ENCODE measurements at regions not wholly inside any gene's neighbourhood (a gene's known extent, or its start where the extent isn't known, plus 50 kb on each side); places are given as distances from the start of the nearest gene placed in this dataset.
A peak's percentile ranks its signal among the peaks of the same experiment; 100 is the strongest.
"Not testable (repeated sequence)": the region's sequence is repeated elsewhere in the genome, so short reads cannot be mapped to it uniquely, and the experiment has no call there.

DNA sequence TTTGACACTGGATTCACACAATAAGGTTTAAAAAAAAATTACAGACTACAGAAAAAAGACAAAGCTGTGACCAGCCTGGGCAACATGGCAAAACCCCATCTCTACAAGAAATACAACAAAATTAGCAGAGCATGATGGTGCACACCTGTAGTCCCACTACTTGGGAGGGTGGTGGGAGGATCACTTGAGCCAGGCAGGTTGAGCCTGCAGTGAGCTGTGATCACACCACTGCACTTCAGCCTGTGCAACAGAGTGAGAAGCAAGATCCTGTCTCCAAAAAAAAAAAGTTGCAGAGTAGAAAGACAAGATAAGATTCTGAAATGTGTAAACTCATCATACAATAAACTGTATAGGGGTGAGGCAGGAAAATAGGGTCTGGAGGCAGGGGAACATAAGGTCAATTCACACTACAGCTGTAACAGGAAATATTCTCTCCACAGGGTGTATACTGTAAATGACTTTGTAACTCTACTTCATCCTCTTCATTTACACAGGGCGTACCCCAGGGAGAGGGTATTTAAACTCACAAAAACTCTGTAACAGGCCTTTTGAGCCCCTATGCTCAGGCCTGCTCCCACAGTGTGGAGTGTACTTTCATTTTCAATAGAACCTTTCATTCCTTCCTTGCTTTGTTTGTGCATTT lies 112.6 kb upstream of the MAPK10 start:
- DNase-seq (ENCODE audit: low read depth in 2 of 3, low spot score in 2 of 3) = no peak

DNA sequence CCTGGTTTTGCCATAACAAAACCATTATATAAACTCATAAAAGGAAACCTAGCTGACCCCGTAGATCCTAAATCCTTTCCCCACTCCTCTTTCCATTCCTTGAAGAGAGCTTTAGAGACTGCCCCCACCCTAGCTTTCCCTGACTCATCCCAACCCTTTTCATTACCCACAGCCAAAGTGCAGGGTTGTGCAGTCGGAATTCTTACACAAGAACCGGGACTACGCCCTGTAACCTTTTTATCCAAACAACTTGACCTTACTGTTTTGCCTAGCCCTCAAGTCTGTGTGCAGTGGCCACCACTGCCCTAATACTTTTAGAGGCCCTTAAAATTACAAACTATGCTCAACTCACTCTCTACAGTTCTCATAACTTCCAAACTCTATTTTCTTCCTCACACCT lies 116.0 kb upstream of the PTPN13 start:
- DNase-seq (ENCODE audit: low read depth in 2 of 3, low spot score in 2 of 3) = not testable (repeated sequence)

DNA sequence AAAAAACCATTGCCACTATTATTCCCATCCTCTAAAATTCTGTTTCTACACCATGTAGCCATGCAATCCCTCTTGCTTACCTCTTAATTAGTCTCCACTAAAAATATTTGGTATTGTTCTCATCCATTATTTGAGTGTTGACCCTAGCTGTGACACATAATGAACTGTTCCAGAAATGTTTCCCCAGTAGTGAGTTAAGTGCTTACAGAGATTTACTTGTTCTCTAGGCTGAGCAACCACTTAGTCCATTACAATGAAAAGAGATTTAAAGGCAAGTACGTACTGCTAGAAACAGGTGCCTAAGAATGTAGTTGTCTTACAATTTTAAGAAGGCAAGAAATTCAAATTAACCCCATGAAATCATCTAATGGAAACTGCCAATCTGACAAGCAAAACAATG lies 112.7 kb upstream of the PTPN13 start:
- DNase-seq (ENCODE audit: low read depth in 2 of 3, low spot score in 2 of 3) = no peak

GRCh38 chr4:86482306-86483172 lies 111.6 kb upstream of the PTPN13 start:
- peak in 1 of 3 donors; percentile 59 for DNase-seq (ENCODE audit: low read depth in 2 of 3, low spot score in 2 of 3)

- DNase-seq (ENCODE audit: low read depth in 2 of 3, low spot score in 2 of 3) = no peak
Measured at GRCh38 chr4:86483173-86483490, 111.0 kb upstream of the PTPN13 start.

DNA sequence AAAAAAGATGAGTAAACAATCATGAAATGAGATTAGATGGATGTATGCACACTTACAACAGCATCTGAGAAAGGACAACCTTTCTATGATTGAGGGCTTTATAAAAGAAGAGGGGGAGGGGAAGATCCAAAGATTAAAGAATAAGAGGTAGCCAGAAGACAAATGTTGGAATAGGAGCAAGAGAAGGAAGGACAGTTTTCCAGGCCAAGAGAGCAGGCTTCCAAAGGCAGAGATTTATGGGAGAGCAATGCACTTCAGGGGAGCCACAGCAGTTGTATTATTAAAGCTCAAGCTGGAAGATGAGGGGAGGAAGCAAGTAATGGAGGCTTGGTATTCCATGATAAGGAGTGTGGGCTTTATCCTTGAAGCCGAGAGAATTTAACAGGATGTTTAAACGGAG lies 110.3 kb upstream of the PTPN13 start:
- no peak for DNase-seq (ENCODE audit: low read depth in 2 of 3, low spot score in 2 of 3)

- DNase-seq (ENCODE audit: low read depth in 2 of 3, low spot score in 2 of 3) = peak in 1 of 3 donors; percentile 12
Measured at GRCh38 chr4:86484241-86484640, 109.9 kb upstream of the PTPN13 start.

GRCh38 chr4:86487738-86488348 lies 106.3 kb upstream of the PTPN13 start:
- no peak for DNase-seq (ENCODE audit: low read depth in 2 of 3, low spot score in 2 of 3)

DNA sequence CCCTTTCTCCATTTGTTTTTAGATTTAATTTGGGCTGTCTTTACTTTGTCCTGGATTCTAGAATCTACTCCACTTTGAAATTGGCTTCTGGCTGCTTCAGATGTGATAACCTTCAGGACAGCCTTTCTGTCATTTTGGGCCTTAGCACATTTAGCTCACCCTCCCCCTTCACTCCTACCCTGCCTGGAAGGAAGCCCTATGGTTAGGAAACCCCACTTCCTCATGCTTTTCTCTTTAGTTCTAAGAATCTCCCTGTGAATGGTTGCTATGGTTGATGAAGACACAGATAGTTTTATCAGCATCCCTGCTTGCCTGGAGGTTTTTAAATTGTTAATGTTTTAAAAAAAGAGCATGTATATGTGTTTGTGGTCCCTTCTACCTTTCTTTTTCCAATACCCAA lies 100.7 kb upstream of the PTPN13 start:
- peak in 1 of 3 donors; percentile 31 for DNase-seq (ENCODE audit: low read depth in 2 of 3, low spot score in 2 of 3)

DNA sequence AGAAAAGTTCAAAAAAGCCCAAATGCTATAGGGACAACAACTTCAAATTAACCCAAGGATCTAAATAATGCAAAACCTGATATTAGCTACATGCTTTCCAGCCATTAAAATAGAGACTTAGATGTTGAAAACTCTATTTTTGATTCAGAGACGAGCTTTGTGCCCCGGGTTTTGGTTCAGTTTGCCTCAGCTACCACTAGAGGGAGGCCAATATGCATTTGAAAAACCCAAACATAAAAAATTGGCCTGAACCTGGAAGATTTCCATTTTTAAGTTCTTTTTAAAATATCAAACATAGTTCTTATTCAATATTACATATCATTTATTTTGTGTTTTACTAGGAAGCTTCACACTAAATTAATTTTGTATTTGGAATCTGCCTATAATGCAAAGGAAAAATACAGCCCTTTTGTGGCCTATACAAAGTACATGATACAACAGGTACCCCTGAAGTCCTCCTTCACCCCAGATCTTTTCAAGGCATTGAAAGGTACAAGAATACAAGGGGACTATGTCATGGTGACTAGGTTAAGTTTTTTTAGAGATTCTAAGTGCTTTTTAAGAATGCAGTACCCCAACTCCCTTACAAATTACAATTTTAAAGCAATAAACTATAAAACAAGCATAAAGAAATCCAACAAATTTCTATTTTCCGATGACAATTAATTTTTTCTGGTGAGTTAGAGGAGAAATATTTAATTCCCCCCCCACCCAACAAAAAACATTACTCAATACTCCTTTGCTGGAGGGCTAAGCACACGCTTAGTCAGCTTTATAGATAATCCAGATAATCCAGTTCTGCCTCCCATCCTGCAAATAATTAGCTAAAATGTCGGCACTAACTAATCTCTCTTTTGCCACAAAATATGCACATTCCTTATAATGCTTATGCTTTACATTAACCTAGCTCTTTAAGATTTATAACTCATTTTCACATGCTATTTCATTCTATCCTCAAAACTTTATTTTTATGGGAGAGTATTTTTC lies 97.7 kb upstream of the PTPN13 start:
- DNase-seq (ENCODE audit: low read depth in 2 of 3, low spot score in 2 of 3) = peak in 2 of 3 donors; percentile 35 to 60

DNA sequence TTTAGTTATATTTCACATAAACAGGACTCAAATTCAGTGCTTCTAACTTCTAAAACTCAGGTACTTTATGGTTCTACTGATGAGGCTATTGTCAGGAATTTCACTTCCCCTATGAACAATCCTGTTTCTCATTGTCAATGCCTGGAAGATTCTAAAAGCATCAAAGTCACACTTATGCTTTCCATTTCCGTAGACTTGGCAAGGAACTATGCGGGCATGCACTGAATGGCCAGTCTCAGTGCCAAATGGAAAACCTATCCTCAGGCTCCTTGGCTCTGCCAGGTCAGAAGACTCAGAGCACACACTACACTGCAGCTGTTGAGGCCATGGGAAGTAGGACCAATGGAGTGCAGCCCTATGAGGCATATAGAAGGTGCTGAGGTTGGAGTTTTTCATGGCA lies 97.0 kb upstream of the PTPN13 start:
- DNase-seq (ENCODE audit: low read depth in 2 of 3, low spot score in 2 of 3) = no peak

GRCh38 chr4:86497980-86498862 lies 95.9 kb upstream of the PTPN13 start:
- peak in 2 of 3 donors; percentile 44 to 76 for DNase-seq (ENCODE audit: low read depth in 2 of 3, low spot score in 2 of 3)

DNA sequence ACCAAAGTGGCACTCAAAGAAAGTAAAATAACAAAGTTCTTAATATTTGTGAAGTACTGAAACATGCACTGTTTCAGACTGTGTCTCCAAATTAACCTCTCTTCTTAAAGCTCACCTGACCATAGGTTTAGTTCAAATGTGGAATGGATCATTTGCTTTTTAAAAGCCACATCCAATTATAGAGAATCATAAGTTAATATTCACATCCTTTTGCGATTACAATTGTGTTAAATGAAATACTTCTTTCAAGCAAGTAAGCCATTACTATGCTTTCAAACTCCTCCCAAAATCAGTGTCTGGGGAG lies 95.3 kb upstream of the PTPN13 start:
- DNase-seq (ENCODE audit: low read depth in 2 of 3, low spot score in 2 of 3) = no peak

- no peak for DNase-seq (ENCODE audit: low read depth in 2 of 3, low spot score in 2 of 3)
Measured at GRCh38 chr4:86500527-86500926, 93.6 kb upstream of the PTPN13 start.

GRCh38 chr4:86502081-86502480 lies 92.0 kb upstream of the PTPN13 start:
- no peak for DNase-seq (ENCODE audit: low read depth in 2 of 3, low spot score in 2 of 3)

DNA sequence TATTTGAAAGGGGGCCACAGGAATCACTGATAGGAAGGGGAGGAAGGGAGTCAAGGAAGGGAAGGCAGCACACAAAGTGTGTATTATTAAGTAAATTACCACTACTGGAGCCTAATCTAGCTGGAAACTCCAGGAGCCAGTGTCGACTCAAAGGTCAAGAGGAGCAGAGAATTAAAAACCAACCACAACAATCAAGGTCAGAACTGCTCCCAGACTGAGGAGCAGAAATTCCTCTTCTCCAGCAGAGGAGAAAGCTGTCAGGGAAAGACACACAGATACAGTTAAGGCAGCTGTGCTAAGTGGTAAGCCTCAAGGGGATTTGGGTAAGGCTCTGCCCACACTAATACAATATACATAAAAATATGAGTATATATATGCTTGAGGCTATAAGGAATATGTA lies 87.5 kb upstream of the PTPN13 start:
- no peak for DNase-seq (ENCODE audit: low read depth in 2 of 3, low spot score in 2 of 3)

- no peak for DNase-seq (ENCODE audit: low read depth in 2 of 3, low spot score in 2 of 3)
Measured at GRCh38 chr4:86508436-86508835, 85.7 kb upstream of the PTPN13 start.

DNA sequence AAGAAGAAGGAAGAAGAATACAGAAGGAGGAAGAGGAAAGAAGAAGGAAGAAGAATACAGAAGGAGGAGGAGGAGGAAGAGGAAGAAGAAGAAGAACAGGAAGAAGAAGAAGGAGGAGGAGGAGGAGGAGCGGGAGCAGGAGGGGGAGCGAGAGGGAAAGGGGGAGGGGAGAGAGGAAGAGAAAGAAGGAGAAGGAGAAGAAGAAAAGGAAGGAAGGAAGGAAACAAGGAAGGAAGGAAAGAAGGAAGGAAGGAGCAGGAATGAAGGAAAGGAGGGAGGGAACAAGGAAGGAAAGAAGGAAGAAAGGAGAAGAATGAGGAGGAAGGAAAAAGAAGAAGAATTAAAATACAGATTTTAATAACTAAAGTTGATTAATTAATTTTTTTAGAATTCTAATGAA lies 82.5 kb upstream of the PTPN13 start:
- DNase-seq (ENCODE audit: low read depth in 2 of 3, low spot score in 2 of 3) = no peak

GRCh38 chr4:86512631-86513030 lies 81.5 kb upstream of the PTPN13 start:
- DNase-seq (ENCODE audit: low read depth in 2 of 3, low spot score in 2 of 3) = no peak

DNA sequence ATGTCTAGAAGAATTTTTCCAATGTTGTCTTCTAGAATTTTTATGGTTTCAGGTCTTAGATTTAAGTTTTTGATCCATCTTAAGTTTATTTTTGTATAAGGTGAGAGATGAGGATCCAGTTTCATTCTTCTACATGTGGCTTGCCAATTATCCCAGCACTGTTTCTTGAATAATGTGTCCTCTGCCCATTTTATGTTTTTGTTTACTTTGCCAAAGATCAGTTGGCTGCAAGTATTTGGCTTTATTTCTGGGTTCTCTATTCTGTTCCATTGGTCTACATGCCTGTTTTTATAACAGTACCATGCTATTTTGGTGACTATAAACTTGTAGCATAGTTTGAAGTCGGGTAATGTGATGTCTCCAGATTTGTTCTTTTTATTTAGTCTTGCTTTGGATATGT lies 78.2 kb upstream of the PTPN13 start:
- DNase-seq (ENCODE audit: low read depth in 2 of 3, low spot score in 2 of 3) = not testable (repeated sequence)
